NCI-H748 treated with DMSO at 0.1 percent for 48 hours (cell line): ENCODE measurements at regions not wholly inside any gene's neighbourhood (a gene's known extent, or its start where the extent isn't known, plus 50 kb on each side); places are given as distances from the start of the nearest gene placed in this dataset.

ENCODE experiments used
- DNase-seq: peaks from one replicate; lab custom pipeline; 2025; lab: John Stamatoyannopoulos, UW

DNA sequence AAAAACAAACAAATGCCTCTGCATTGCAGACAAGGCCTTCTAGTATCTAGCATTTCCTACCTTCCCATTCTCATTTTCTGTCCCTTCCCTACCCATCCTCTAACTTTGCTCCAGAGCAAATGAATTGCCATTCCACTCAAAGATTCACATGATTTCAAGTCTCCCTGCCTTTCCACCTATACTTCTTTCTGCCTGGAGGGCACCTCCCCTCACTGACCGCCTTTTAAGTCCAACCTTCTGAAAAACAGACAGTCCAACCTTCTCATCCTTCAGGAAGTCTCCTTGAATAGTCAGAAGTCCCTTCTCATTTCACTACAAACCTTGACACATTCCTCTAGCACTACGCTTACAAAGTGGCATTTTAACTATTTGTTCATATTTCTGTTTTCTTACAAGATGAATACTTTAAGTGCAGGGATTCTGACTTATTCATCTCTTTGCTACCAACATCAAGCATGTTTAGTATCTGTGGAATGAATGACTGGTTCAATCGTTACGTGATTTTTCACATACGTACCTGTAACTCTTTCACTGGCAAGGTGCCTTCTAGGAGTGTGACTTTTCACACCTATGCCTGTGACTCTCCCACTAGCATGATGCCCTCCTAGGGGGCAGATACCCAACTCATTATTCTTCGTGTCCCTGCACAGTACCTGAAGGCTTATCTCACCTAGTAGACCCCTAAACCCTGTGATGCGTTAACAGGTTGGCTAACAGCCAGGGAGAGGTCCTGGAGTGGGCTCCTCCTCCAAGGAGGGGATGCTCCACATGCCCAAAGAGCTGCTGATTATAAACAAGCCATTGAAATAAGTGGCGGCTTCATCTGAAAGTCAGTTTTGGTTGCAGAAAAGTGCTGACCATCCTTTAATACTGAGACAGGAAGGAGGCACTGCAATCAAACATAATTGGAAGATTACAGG lies 356.2 kb downstream of the MYCN start:
- DNase-seq, result no peak

DNA sequence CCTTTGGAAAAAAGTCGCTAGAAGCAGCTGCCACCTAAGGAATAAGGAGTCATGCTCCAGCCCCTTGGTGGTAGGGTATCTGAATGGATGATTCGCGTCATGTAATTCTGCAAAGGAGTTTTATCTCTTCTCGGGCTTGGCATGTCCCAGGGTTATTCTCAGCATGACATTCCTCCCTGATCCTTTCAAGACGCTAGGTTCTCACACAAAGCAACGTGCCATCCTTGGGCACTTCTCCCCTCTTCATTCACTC lies 355.6 kb downstream of the MYCN start:
- DNase-seq, result no peak

DNA sequence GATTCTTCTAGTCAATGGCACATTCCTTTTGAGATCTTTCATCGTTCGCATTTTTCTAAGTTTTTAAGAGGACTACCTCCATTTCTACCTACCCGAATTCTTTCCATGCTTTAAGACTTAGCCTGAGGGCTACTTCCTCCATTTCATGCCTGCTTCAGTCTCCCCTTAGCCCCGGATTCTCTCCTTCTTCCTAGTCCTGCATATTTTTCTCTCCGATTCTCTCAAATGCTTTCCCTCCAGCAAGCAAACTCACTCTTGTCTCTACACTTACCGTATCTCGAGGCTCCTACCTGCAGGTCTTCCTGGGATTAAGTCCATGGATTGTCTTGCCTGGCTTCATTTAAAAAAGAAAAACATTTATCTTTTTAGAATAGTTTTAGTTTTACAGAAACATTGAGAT lies 354.4 kb downstream of the MYCN start:
- no peak for DNase-seq

DNA sequence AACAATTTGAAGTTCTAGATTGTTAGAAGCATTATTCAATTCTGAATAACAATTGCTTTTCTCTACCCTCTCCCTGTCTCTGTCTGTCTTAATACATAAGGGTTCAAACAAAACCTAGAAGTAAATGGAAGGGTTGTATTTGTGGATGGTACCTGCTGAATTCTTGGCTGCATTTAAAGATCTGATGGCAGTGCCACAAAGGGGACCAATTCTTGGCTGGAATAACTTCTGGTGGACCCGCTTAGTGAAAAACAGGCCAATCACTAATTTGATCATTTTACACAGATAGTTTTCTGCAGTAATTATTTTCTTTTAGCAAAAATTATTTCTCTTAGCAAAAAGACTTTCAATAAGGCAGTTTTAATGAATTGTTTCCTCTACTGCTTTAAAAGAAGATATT lies 353.5 kb downstream of the MYCN start:
- DNase-seq, result no peak

DNA sequence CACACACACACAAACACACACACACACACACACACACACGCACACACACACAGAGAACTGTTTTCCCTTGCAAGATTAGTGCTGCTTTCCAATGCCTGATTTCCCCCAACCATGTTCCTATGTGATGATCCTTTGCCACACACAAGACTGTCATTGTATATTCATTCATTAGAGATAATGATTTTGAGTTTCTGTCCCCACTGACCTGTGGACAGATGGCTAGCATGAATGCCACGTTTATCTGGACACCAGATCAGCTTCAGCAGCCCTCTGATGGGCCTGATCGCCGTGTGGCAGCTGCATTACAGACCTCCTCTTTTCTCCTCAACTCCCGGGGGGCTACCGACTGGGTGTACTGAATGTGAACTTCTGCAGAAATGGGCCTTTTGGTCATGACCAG lies 353.0 kb downstream of the MYCN start:
- no peak for DNase-seq

DNA sequence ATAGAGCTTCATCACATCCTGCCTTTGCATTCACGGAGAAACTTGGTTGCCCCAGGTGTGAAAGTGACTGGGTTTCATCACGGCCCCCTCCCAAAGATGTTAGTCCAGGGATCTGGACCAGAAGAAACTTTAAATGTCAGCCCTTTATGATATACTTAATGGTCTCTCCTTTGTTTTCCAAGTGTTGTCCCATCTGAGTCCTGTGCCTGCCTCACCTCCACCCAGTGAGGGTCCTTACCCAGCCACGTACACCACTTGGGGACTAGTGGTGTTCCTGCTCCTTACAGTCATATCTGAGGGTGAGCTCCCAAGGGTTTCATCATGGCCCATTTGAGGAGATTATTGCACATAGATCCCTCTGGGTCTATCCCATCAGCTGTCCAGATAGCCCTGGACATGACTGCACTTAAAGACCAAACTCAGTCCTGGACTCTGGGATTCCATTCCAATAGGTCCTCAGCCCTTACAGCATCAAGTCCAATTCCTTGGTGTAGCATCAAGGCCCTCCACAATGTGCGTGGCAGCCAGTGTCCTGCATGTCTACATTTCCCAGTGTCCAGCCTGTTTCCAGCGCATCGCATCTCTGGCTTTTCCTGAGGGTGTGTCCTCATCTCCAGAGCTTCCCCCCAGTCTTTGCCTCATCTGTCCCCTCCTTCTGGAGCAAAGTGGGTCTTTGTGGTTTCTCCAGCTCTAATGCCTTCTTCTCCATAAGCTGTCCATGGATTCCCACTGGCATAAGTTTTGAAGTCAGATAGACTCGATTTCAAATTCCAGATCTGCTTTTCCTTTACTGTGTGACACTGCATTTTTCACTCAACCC lies 351.6 kb downstream of the MYCN start:
- DNase-seq, result no peak

DNA sequence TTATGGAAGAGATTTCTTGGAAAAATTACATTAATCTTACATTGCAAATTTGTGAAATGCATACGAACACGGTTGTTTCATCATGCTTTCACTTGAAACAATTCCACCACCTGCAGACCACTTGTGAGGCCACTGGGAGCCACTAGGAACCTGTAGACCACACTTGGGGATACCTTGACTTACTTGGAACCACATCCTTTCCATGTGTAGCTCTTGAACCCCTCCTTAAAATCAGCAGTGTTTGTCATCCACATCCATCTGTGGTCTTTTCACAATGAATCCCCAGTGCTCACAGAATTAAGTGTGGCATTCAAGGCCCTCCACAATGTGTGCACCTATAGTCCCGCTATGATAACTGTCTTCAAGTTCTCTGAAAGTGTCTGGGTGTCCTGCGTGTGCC lies 350.9 kb downstream of the MYCN start:
- no peak for DNase-seq

DNA sequence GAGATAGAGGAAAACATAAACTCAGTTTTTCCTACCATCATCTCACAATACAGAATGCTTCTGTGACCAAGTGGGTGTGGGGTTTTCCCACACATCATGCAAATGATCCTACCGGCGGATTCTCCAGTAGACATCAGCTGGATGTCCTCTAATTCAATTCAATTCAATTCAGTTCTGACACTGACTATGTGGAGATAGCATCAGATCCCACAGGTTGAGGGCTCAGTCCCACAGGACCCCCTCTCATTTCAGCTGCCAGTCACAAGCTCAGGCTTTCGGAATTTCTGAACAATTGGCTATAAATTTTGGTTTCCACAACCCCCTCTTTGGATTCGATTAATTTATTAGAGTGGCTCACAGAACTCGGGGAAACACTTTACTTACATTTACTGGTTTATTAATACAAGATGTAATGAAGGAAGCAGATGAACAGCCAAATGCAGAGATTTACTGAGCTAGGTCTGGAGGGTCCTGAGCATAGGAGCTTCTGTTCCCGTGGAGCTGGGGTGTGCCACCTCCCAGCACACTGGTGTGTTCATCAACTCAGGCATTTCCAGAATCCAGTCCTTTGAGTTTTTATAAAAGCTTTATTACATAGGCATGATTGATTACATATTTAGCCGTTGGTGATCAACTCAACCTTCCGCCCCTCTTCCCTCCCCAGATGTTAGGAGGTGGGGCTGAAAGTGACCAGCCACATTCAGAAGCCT lies 350.1 kb downstream of the MYCN start:
- no peak for DNase-seq

DNA sequence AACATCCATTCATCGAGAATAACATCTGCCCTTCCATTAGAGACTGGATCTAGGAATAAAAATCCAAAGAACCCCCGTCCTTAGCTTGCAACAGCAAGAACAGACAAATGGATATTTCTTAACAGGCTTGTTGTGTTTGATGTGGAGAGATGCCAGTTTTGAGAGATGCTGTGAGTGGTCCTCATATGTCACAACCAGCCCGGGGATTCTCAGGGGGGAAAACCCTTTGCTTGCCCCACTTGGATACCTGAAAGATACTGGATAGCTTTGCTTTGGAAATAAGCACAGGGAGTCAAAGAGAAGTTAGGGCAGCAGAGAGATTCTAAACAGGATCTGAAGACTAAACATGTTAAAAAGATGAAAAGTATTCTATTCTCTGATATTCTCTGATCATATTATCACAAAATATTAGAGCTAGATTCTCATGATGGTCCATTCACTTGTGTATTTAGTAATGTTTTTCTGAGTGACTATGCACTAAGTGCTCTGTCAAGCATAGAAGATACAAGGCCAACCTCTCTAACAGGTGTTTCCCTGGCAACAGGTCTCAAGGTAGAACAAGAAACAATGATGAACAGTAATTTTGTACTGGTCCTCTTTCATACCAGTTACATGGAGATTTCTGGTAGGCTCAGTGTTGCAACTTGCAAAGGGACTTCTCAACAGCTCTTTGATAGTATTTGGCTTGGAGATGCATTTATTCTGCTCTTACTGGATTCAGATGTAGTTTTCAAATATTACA lies 348.2 kb downstream of the MYCN start:
- no peak for DNase-seq

DNA sequence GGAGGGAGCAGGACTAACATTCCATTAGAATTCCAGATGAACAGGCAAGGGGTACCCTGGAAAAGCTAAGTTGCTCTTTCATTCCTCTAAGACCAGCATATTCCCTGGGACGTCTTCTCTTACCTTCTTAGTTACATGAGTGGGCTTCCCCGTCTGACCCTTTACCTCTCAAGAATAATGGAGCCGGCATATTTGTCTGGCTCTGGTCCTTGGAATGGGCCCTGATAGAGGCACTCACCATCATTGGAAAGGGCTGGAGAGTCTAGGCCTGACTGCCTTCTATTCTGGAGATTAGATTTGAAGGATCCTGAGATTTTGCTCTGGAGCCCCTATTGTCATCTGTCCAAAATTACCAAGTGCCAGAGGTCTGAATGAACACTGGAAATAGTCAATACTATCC lies 347.5 kb downstream of the MYCN start:
- DNase-seq, result no peak

DNA sequence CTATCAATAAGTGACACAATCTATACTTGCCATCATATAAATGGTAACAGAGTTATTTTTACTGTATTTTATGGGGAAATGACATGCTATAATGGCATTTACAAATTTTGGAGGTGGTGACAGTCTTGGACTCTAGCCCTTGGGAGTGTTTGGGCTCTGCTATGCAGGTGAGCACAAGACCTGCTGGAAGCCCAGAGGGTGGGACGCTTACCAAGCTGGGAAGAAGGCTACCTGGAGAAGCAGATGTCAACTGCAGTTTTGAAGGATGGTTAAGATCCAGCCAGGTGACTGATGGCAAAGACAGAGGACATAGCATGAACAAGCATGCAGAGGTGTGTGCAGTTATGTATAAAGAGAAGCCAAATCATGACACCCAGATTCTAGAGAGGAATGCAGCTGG lies 346.9 kb downstream of the MYCN start:
- DNase-seq, result no peak

DNA sequence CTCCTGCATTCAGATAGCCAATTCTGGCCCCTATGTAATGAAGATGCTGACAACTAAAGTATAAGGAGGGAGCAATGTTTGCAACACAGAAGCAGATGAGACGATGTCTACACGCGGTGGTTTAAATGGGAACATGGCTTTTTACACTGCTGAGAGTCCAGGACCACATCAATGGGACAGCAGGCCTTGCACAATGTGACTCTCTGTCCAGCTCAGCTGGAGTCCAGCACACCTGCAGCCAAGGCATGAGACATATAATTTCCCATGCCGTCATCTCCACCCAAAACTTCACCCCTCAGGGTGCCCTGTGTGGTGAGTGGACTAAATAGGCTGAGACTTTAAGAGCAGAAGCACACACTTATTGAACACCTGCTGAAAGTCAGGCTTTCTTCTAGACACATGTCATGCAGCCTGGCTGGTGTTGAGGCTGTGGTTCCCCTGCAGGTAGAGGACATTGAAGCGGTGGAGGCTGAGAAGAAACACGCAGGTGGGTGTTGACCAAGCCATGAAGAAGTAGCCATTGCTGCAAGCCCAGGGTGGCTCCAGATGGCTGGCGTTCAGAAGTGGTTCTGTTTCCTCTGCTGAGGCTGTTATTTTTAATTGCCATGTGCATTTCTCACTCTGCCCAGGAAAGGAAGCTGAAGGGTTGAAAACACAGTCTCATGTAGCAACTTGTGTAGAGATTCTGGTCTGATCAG lies 345.6 kb downstream of the MYCN start:
- DNase-seq, result no peak

DNA sequence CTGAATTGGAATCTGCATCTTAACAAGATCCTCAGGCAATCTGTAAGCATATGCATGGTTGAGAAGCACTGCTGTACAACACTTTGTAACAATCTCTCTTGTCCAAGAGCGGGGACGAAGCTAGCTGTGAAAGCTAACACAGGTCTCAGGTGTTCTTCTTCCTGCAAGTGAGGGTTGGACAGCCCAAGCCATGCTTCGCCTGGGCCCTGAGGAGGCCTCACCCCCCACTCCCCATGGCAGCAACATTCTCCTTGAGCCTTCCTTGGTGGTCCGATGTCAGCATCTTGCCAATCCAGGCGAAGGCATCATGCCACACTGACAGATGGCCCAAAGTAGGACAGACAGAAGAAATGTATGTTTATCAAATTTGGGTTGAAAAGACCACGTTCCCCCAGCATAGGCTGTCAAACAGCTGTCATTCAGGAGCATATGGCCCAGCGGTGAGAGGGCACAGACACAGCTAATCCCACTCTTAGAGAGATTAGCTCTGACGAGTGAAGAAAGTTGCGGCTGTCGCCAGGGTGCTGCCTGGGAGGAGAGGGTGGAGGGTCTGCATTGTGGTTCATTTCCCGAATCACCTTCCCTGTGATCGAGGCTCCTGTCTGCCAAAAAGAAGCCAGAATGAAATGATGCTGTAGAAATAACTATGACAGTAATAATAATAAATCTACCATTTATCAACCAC lies 344.7 kb downstream of the MYCN start:
- DNase-seq, result no peak

DNA sequence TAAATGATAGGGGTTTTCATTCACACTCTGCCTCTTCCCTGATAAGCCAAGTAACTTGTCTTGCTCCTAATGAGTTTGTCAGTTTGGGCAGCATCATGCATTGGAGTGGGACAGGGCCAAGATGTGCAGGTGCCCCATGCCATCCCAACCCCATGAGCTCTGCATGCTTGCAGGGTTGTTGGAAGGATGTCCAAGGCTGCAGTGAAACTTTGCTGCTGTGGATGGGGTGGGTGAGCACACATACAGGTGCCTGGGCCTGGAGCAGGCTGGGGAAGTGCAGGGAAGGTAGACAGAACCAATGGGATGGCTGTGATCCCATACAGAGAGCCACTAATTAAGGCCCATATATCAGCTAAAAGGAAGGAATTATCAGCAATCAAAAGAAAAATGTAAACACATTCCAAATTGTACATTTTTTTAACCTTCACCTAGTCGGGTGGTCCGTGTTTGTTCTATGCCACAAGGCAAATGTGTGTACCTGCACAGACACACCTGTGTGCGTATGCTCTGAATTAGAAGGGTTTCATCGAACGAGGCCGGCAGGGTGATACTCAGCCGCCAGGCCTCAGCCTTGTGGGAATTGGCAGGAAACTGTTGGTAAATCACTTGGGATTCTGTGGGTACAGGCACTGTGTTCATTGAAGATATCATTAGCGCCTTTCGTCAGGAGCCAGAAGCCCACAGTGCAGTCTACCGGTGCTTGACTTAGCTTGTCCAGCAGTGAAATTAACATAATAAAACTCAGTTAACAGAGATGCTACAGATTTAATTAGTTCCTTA lies 342.9 kb downstream of the MYCN start:
- no peak for DNase-seq

DNA sequence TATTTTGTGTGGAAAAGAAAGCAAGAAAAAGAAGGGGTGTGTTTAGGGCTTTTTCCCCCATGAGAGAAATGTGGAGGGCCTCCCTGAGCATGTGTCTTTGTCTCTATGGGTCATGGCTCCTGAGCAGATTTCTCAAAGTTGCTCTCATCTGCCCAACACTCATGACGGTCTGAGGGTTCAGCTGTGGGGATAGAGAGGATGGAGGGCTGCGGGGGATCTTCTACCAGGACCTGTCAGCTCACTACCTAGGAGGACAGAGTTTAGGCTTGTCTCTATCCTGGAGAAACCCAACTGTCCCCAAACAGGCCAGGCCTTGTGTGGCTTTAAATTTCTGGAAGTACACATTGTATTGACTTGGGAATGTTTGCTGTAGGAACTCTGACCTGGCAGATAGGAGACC lies 342.2 kb downstream of the MYCN start:
- no peak for DNase-seq

DNA sequence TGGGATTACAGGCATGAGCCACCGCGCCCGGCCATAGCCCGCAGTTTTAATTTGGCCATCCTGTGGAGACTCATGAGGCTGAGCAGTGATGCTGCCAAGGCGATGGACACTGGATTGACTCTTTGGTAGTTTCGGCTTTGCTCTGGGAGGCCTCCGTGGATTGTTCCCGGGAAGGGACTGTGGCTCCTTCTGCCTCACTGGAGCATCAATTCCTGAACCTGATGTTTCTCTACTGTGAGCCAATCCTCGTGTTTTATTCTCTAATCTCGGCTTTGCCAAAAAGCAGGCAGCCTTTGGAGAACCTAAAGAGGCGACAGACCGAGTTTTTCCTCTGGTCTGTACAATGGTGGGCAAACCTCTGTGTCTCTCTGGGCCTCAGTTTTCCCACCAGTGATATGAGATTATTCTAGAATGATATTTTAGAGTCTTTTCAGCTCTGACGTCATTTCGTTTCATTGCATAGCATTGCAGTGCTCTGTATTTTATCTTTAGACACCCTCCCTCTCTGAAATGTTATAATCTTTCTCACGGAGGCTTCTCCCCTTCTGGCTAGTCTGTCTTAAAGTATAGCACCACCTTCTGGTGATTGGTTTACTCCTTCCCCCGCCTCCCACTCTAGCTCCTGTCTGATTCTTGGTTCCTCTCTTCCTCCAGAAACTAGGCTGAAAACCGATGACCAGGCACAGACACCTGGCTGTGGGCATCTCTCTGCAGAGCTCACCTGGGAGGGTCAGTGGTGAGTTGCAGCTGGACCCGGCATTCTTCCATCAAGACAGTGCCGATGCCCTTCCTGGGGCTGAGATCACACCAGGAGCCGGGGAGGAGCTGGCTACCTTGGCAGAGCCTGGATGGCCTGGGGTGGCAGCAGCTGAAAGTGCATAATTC lies 341.3 kb downstream of the MYCN start:
- peak; percentile 68 for DNase-seq

DNA sequence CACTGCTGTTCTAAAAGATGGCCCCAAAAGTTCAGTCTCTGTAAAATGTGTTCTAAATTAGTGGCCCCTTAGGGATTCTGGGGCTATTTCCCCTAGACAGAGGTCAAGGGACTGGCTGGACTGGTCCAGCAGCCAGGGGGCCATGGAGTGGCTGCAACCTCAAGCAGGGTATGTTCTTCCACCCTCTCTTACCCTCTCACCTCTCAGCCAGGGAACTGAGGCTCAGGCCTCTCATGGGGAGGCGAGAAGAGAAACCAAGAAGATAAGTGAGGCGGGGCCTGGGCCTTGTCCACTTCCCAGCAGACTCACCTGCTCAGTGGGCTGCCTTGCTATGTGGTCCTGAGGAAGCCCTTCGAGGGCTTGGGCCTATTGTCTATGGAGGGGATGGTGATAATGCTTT lies 339.7 kb downstream of the MYCN start:
- DNase-seq, result no peak

DNA sequence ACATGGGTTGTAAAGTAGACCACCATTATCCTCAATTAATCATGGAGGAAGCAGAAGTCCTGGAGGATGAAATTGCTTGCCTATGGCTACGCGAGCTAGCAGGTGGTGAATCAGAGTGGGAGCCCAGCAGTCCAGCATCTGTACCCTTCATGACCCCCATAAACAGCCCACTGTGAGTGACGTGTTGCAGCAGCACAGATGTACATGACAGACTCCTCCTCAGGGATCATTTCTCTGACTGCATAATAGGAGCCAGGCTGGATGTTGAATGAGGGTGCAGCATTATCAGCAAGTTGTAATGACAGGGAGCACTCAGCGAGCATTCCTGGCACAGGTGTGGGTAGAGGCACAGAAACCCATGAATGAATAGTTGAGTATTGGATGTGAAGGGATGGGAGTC lies 339.3 kb downstream of the MYCN start:
- no peak for DNase-seq

DNA sequence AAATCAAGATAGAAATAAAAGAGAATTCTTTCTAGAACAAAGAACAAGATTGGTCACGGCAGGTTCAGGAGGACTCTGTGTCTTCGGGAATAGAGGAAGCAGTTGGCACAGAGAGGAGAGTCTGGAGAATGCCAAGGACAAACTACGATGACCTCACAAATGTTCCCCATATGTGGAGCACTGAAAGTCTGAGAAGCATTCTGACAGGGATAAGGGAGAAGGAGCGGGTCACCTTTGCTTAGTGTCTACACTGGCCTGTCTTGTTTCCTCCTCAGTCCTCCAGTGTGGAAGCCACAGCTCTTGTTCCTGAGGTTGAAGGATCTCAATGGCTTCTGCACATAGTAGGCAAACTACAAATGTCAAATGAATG lies 338.8 kb downstream of the MYCN start:
- DNase-seq, result no peak
